ENCODE measurements at regions not wholly inside any gene's neighbourhood (a gene's known extent, or its start where the extent isn't known, plus 50 kb on each side); places are given as distances from the start of the nearest gene placed in this dataset.
"Not testable (repeated sequence)": the region's sequence is repeated elsewhere in the genome, so short reads cannot be mapped to it uniquely, and the experiment has no call there.

GRCh38 chr4:84258905-84259830 is 239.9 kb downstream of the NKX6-1 start:
- H3K27me3 Mint-ChIP-seq, result no peaks in the 10 kb centered on the region
- no peak for DNase-seq (ENCODE audit: low spot score in 2 of 2)
- H3K27ac Mint-ChIP-seq (ENCODE audit: low read depth), result no peak overlapping the region
- no peak for ATAC-seq (replicated peaks; ENCODE audit: extremely low read depth, poor library complexity, severe bottlenecking)
- H3K9me3 Mint-ChIP-seq, result peaks cover 24% of the 10 kb centered on the region
- no peaks in the 10 kb centered on the region for H3K4me1 Mint-ChIP-seq
- H3K36me3 Mint-ChIP-seq (ENCODE audit: insufficient read depth), result no peaks in the 10 kb centered on the region
- H3K4me3 Mint-ChIP-seq, result no peak overlapping the region

GRCh38 chr4:84254537-84254936 is 244.6 kb downstream of the NKX6-1 start:
- no peaks in the 10 kb centered on the region for H3K4me1 Mint-ChIP-seq
- H3K27ac Mint-ChIP-seq (ENCODE audit: low read depth), result no peak overlapping the region
- H3K27me3 Mint-ChIP-seq, result no peaks in the 10 kb centered on the region
- no peak overlapping the region for H3K4me3 Mint-ChIP-seq
- DNase-seq (ENCODE audit: low spot score in 2 of 2) (no peak), ATAC-seq (replicated peaks; ENCODE audit: extremely low read depth, poor library complexity, severe bottlenecking) (no peak)
- H3K9me3 Mint-ChIP-seq, result peaks cover 7% of the 10 kb centered on the region
- H3K36me3 Mint-ChIP-seq (ENCODE audit: insufficient read depth), result no peaks in the 10 kb centered on the region

- DNase-seq (ENCODE audit: low spot score in 2 of 2) (no peak), ATAC-seq (replicated peaks; ENCODE audit: extremely low read depth, poor library complexity, severe bottlenecking) (no peak)
- Mint-ChIP-seq H3K4me1 (no peaks in the 10 kb centered on the region), H3K4me3 (no peak overlapping the region), H3K27me3 (no peaks in the 10 kb centered on the region), H3K27ac (ENCODE audit: low read depth) (no peak overlapping the region), H3K36me3 (ENCODE audit: insufficient read depth) (peaks cover 2% of the 10 kb centered on the region), H3K9me3 (peaks cover 11% of the 10 kb centered on the region)
Measured at GRCh38 chr4:84249521-84249920, 249.6 kb downstream of the NKX6-1 start.

- H3K4me3 Mint-ChIP-seq; H3K27ac Mint-ChIP-seq (ENCODE audit: low read depth); H3K36me3 Mint-ChIP-seq (ENCODE audit: insufficient read depth); H3K4me1 Mint-ChIP-seq; DNase-seq (ENCODE audit: low spot score in 2 of 2); H3K27me3 Mint-ChIP-seq; ATAC-seq (replicated peaks; ENCODE audit: extremely low read depth, poor library complexity, severe bottlenecking): not testable (repeated sequence)
- H3K9me3 Mint-ChIP-seq, result peaks cover 17% of the 10 kb centered on the region
Measured at GRCh38 chr4:84245042-84245441, 254.1 kb downstream of the NKX6-1 start.

GRCh38 chr4:84244346-84244801 is 254.7 kb downstream of the NKX6-1 start:
- peaks cover 17% of the 10 kb centered on the region for H3K9me3 Mint-ChIP-seq
- not testable (repeated sequence) for ATAC-seq (replicated peaks; ENCODE audit: extremely low read depth, poor library complexity, severe bottlenecking); DNase-seq (ENCODE audit: low spot score in 2 of 2); H3K4me1 Mint-ChIP-seq; H3K36me3 Mint-ChIP-seq (ENCODE audit: insufficient read depth); H3K27ac Mint-ChIP-seq (ENCODE audit: low read depth); H3K27me3 Mint-ChIP-seq; H3K4me3 Mint-ChIP-seq

- peaks cover 2% of the 10 kb centered on the region for H3K36me3 Mint-ChIP-seq (ENCODE audit: insufficient read depth)
- no peak overlapping the region for H3K27ac Mint-ChIP-seq (ENCODE audit: low read depth)
- no peaks in the 10 kb centered on the region for H3K27me3 Mint-ChIP-seq
- ATAC-seq (replicated peaks; ENCODE audit: extremely low read depth, poor library complexity, severe bottlenecking), result no peak
- no peaks in the 10 kb centered on the region for H3K4me1 Mint-ChIP-seq
- H3K4me3 Mint-ChIP-seq, result no peak overlapping the region
- H3K9me3 Mint-ChIP-seq, result peaks cover 17% of the 10 kb centered on the region
- DNase-seq (ENCODE audit: low spot score in 2 of 2), result no peak
Measured at GRCh38 chr4:84243685-84244084, 255.4 kb downstream of the NKX6-1 start.

GRCh38 chr4:84239278-84239845 is 259.7 kb downstream of the NKX6-1 start:
- DNase-seq (ENCODE audit: low spot score in 2 of 2) (no peak), ATAC-seq (replicated peaks; ENCODE audit: extremely low read depth, poor library complexity, severe bottlenecking) (no peak)
- no peaks in the 10 kb centered on the region for H3K4me1 Mint-ChIP-seq
- no peak overlapping the region for H3K27ac Mint-ChIP-seq (ENCODE audit: low read depth)
- H3K36me3 Mint-ChIP-seq (ENCODE audit: insufficient read depth), result no peaks in the 10 kb centered on the region
- H3K27me3 Mint-ChIP-seq, result no peaks in the 10 kb centered on the region
- H3K4me3 Mint-ChIP-seq, result no peak overlapping the region
- H3K9me3 Mint-ChIP-seq, result peaks cover 6% of the 10 kb centered on the region

GRCh38 chr4:84238247-84239090 is 260.6 kb downstream of the NKX6-1 start:
- no peaks in the 10 kb centered on the region for H3K27me3 Mint-ChIP-seq
- no peak for ATAC-seq (replicated peaks; ENCODE audit: extremely low read depth, poor library complexity, severe bottlenecking)
- no peaks in the 10 kb centered on the region for H3K36me3 Mint-ChIP-seq (ENCODE audit: insufficient read depth)
- no peak overlapping the region for H3K27ac Mint-ChIP-seq (ENCODE audit: low read depth)
- H3K4me3 Mint-ChIP-seq, result no peak overlapping the region
- no peak for DNase-seq (ENCODE audit: low spot score in 2 of 2)
- peaks cover 6% of the 10 kb centered on the region for H3K9me3 Mint-ChIP-seq
- no peaks in the 10 kb centered on the region for H3K4me1 Mint-ChIP-seq

GRCh38 chr4:84237008-84237407 is 262.1 kb downstream of the NKX6-1 start:
- H3K27me3 Mint-ChIP-seq, result no peaks in the 10 kb centered on the region
- H3K36me3 Mint-ChIP-seq (ENCODE audit: insufficient read depth), result no peaks in the 10 kb centered on the region
- no peak overlapping the region for H3K4me3 Mint-ChIP-seq
- peaks cover 15% of the 10 kb centered on the region for H3K9me3 Mint-ChIP-seq
- H3K27ac Mint-ChIP-seq (ENCODE audit: low read depth), result no peak overlapping the region
- H3K4me1 Mint-ChIP-seq, result no peaks in the 10 kb centered on the region
- no peak for DNase-seq (ENCODE audit: low spot score in 2 of 2)
- no peak for ATAC-seq (replicated peaks; ENCODE audit: extremely low read depth, poor library complexity, severe bottlenecking)

GRCh38 chr4:84235126-84235944 is 263.8 kb downstream of the NKX6-1 start:
- Mint-ChIP-seq H3K9me3 (peaks cover 17% of the 10 kb centered on the region), H3K27ac (ENCODE audit: low read depth) (no peak overlapping the region), H3K4me3 (no peak overlapping the region), H3K4me1 (no peaks in the 10 kb centered on the region), H3K36me3 (ENCODE audit: insufficient read depth) (no peaks in the 10 kb centered on the region), H3K27me3 (no peaks in the 10 kb centered on the region)
- DNase-seq (ENCODE audit: low spot score in 2 of 2) (no peak), ATAC-seq (replicated peaks; ENCODE audit: extremely low read depth, poor library complexity, severe bottlenecking) (no peak)

GRCh38 chr4:84232309-84233095 is 266.6 kb downstream of the NKX6-1 start:
- no peak overlapping the region for H3K4me3 Mint-ChIP-seq
- H3K27ac Mint-ChIP-seq (ENCODE audit: low read depth), result no peak overlapping the region
- no peaks in the 10 kb centered on the region for H3K36me3 Mint-ChIP-seq (ENCODE audit: insufficient read depth)
- H3K27me3 Mint-ChIP-seq, result no peaks in the 10 kb centered on the region
- DNase-seq (ENCODE audit: low spot score in 2 of 2) (no peak), ATAC-seq (replicated peaks; ENCODE audit: extremely low read depth, poor library complexity, severe bottlenecking) (no peak)
- H3K4me1 Mint-ChIP-seq, result no peaks in the 10 kb centered on the region
- H3K9me3 Mint-ChIP-seq, result peaks cover 23% of the 10 kb centered on the region
